IMR-90 (cell line): ENCODE measurements at regions not wholly inside any gene's neighbourhood (a gene's known extent, or its start where the extent isn't known, plus 50 kb on each side); places are given as distances from the start of the nearest gene placed in this dataset.

ENCODE experiments used
- ATAC-seq: fragments of 200-7000 bp; cut with Tn5 transposase; 2 replicates; pipeline ENCODE4 v1.9.1; 2020; ENCODE audit warnings: low read depth, mild to moderate bottlenecking, moderate library complexity
- BruUV-seq: library from RNA; stranded (reverse); fragments of 400-500 nt; replicated peaks from 2 replicates; lab custom pipeline; 2021; lab: Mats Ljungman, UMichigan
- CTCF ChIA-PET: fragments of 300-600 bp; formaldehyde crosslinking; extraction: SDS; loops from one replicate; lab custom pipeline; 2021; ENCODE audit warnings: antibody characterized with exemption; lab: Yijun Ruan, JAX
- POLR2A ChIA-PET: fragments of 300-600 bp; sonication (Branson Sonifier 250); formaldehyde crosslinking; loops from one replicate; lab custom pipeline; 2022; ENCODE audit warnings: antibody characterized with exemption; ENCODE audit not compliant: unreplicated experiment; lab: Charles Lee
- DNase-seq: peaks from one replicate; pipeline ENCODE4 v3.0.0; 2013
- H2AFZ ChIP-seq: replicated peaks from 2 replicates; pipeline ENCODE3; 2013; ENCODE audit warnings: low read length, mild to moderate bottlenecking; ENCODE audit not compliant: poor library complexity
- H2AK5ac ChIP-seq: 2 replicates; pipeline ENCODE4 v1.6.1; 2013; ENCODE audit warnings: low read depth, low read length, inconsistent platforms
- H2AK9ac ChIP-seq: replicated peaks from 2 replicates; pipeline ENCODE3; 2013; ENCODE audit warnings: mild to moderate bottlenecking, low read depth, low read length, moderate library complexity; ENCODE audit not compliant: poor library complexity
- H2BK120ac ChIP-seq: 2 replicates; pipeline ENCODE4 v1.6.1; 2013; ENCODE audit warnings: low read depth, low read length, inconsistent platforms
- H2BK15ac ChIP-seq: 3 replicates; pipeline ENCODE4 v1.6.1; 2013; ENCODE audit warnings: low read depth, low read length, inconsistent platforms
- H2BK20ac ChIP-seq: 2 replicates; pipeline ENCODE4 v1.6.1; 2013; ENCODE audit warnings: low read depth, mild to moderate bottlenecking, inconsistent platforms, low read length, moderate library complexity
- H2BK5ac ChIP-seq: 2 replicates; pipeline ENCODE4 v1.6.1; 2013; ENCODE audit warnings: mild to moderate bottlenecking, low read depth, low read length, inconsistent platforms; ENCODE audit not compliant: poor library complexity, severe bottlenecking
- H3K14ac ChIP-seq: replicated peaks from 2 replicates; pipeline ENCODE4 v1.6.1; 2013; ENCODE audit warnings: low read depth, low read length, inconsistent platforms
- H3K18ac ChIP-seq: 2 replicates; pipeline ENCODE4 v1.6.1; 2013; ENCODE audit warnings: low read depth, low read length, control low read depth
- H3K23ac ChIP-seq: 2 replicates; pipeline ENCODE4 v1.6.1; 2013; ENCODE audit warnings: low read depth, low read length, inconsistent platforms
- H3K27ac ChIP-seq: 2 replicates; pipeline ENCODE4 v1.5.1; 2013; ENCODE audit warnings: mild to moderate bottlenecking, control low read depth, low read length; ENCODE audit not compliant: insufficient read depth
- H3K27me3 ChIP-seq: 2 replicates; pipeline ENCODE4 v1.6.1; 2013; ENCODE audit warnings: low read length; ENCODE audit not compliant: control insufficient read depth, insufficient read depth
- H3K36me3 ChIP-seq: 2 replicates; pipeline ENCODE4 v1.6.1; 2013; ENCODE audit warnings: low read length, mixed read lengths; ENCODE audit not compliant: control insufficient read depth, insufficient read depth
- H3K4ac ChIP-seq: 2 replicates; pipeline ENCODE4 v1.6.1; 2013; ENCODE audit warnings: low read depth, low read length, inconsistent platforms
- H3K4me1 ChIP-seq: 2 replicates; pipeline ENCODE4 v1.6.1; 2013; ENCODE audit warnings: low read length, mixed read lengths; ENCODE audit not compliant: control insufficient read depth, insufficient read depth
- H3K4me2 ChIP-seq: 2 replicates; pipeline ENCODE4 v1.6.1; 2013; ENCODE audit warnings: low read depth, mild to moderate bottlenecking, control low read depth, low read length, moderate library complexity
- H3K4me3 ChIP-seq: 2 replicates; pipeline ENCODE4 v1.5.1; 2013; ENCODE audit warnings: low read depth, mild to moderate bottlenecking, control low read depth, low read length, moderate library complexity; ENCODE audit not compliant: insufficient read depth
- H3K56ac ChIP-seq: 2 replicates; pipeline ENCODE4 v1.6.1; 2013; ENCODE audit warnings: low read length, inconsistent platforms; ENCODE audit not compliant: insufficient read depth; ENCODE audit errors: extremely low read depth
- H3K79me1 ChIP-seq, 2 experiments: 2 replicates each; pipeline ENCODE4 v1.6.1; 2013; ENCODE audit warnings: low read length in 2 of 2, inconsistent platforms in 1 of 2, low read depth in 1 of 2
- H3K9ac ChIP-seq: 2 replicates; pipeline ENCODE4 v1.6.1; 2013; ENCODE audit warnings: low read depth, low read length, control low read depth
- H3K9me1 ChIP-seq: 2 replicates; pipeline ENCODE4 v1.6.1; 2013; ENCODE audit warnings: low read length, inconsistent platforms; ENCODE audit not compliant: insufficient read depth
- H3K9me3 ChIP-seq: 2 replicates; pipeline ENCODE4 v1.6.1; 2013; ENCODE audit warnings: low read length; ENCODE audit not compliant: control insufficient read depth, insufficient read depth
- H4K20me1 ChIP-seq: 2 replicates; pipeline ENCODE4 v1.6.1; 2013; ENCODE audit warnings: low read length, inconsistent platforms; ENCODE audit not compliant: insufficient read depth
- H4K5ac ChIP-seq: 2 replicates; pipeline ENCODE4 v1.6.1; 2013; ENCODE audit warnings: mild to moderate bottlenecking, low read depth, low read length, control low read depth
- H4K8ac ChIP-seq, 2 experiments: 2 replicates each; pipeline ENCODE4 v1.6.1; 2013; ENCODE audit warnings: low read depth in 2 of 2, low read length in 2 of 2, control low read depth in 1 of 2, inconsistent platforms in 1 of 2
- H4K91ac ChIP-seq: 2 replicates; pipeline ENCODE4 v1.6.1; 2013; ENCODE audit warnings: low read depth, low read length, inconsistent platforms; ENCODE audit not compliant: insufficient read depth
- BHLHE40 ChIP-seq: fragments of 150-350 bp; IDR thresholded peaks from 2 replicates; pipeline ENCODE4 v1.6.1; 2016; ENCODE audit warnings: mild to moderate bottlenecking, low read depth, low read length
- CEBPB ChIP-seq: IDR thresholded peaks from 2 replicates; pipeline ENCODE4 v1.6.1; 2012; ENCODE audit warnings: low read depth, low read length, improper control_type of control experiment
- CTCF ChIP-seq: conservative IDR thresholded peaks from 2 replicates; pipeline ENCODE4 v1.5.1; 2012; ENCODE audit warnings: mild to moderate bottlenecking, low read depth, low read length, improper control_type of control experiment
- MAZ ChIP-seq: IDR thresholded peaks from 2 replicates; pipeline ENCODE4 v1.6.1; 2012; ENCODE audit warnings: low read depth, mild to moderate bottlenecking, low read length, improper control_type of control experiment, moderate library complexity, borderline replicate concordance
- SMC3 ChIP-seq: fragments of 150-350 bp; IDR thresholded peaks from 2 replicates; pipeline ENCODE4 v1.6.1; 2016; ENCODE audit warnings: low read depth, mild to moderate bottlenecking, antibody characterized with exemption, low read length, moderate library complexity
- WGBS, 2 experiments: methylation state at CpG; one replicate each; pipeline versions ENCODE4 v1.1.5 to v1.1.7; 2013; ENCODE audit warnings: missing lambda C conversion rate in 2 of 2; ENCODE audit not compliant: insufficient read length in 1 of 2; ENCODE audit errors: extremely low coverage in 2 of 2; 5-methylcytosine and 5-hydroxymethylcytosine counted together
- dilution Hi-C: fragments of 300-500 bp; cut with HindIII; formaldehyde crosslinking; loops from one replicate; pipeline ENCODE4 v1.14.3; 2018; ENCODE audit warnings: low sequenced_read_pairs; ENCODE audit not compliant: unreplicated experiment
- in situ Hi-C: fragments of 300-500 bp; cut with MboI; formaldehyde crosslinking; loops from 3 replicates; pipeline ENCODE4 v1.14.3; 2019; ENCODE audit warnings: low sequenced_read_pairs, inconsistent platforms, mixed read lengths
- intact Hi-C: fragments of 100-400 bp; cut with micrococcal nuclease; formaldehyde crosslinking; loops from 2 replicates; pipeline ENCODE4 v1.10.0; 2022
- TF ChIP-seq, protein P1 (sequence below): fragments of 150-350 bp; IDR thresholded peaks from 2 replicates; pipeline ENCODE4 v1.6.1; 2017; ENCODE audit warnings: mild to moderate bottlenecking, antibody characterized with exemption, low read length, low read depth

GRCh38 chr3:28711293-28711692 is 362.7 kb upstream of the AZI2 start:
- H4K20me1 ChIP-seq, result no peaks in the 10 kb centered on the region
- no peak overlapping the region for H3K4me2 ChIP-seq
- no peaks in the 10 kb centered on the region for H3K9me1 ChIP-seq
- no peak overlapping the region for H3K4ac ChIP-seq
- H3K4me1 ChIP-seq, result no peaks in the 10 kb centered on the region
- H2AFZ ChIP-seq, result no peak overlapping the region
- dilution Hi-C loops, result no loop called here
- no peak overlapping the region for H2BK20ac ChIP-seq
- H3K18ac ChIP-seq, result no peak overlapping the region
- H3K14ac ChIP-seq, result no peak overlapping the region
- no peaks in the 10 kb centered on the region for H3K27me3 ChIP-seq
- DNase-seq, result no peak
- no TSS peak for BruUV-seq
- no peak overlapping the region for H2AK5ac ChIP-seq
- CTCF ChIA-PET, result interaction anchor here (1.4 kb wide), 1 partner anchor 12 kb away, joined by 3 read pairs; no protein-coding TSS in a partner anchor
- no peak overlapping the region for H3K56ac ChIP-seq
- ATAC-seq, result no peak
- H3K79me1 ChIP-seq, result no peaks in the 10 kb centered on the region
- intact Hi-C loops, result no loop called here
- H3K4me3 ChIP-seq, result no peak overlapping the region
- POLR2A ChIA-PET, result no interaction called here
- H2BK5ac ChIP-seq, result no peak overlapping the region
- H3K9ac ChIP-seq, result no peak overlapping the region
- no peaks in the 10 kb centered on the region for H3K36me3 ChIP-seq
- H2BK120ac ChIP-seq, result no peak overlapping the region
- no peak overlapping the region for H4K91ac ChIP-seq
- no peak overlapping the region for H4K8ac ChIP-seq
- no peaks in the 10 kb centered on the region for H3K9me3 ChIP-seq
- WGBS, 2 experiments, result no CpG with 5 or more reads among the region's 2 CpGs
- no peak overlapping the region for H3K23ac ChIP-seq
- no peak overlapping the region for H4K5ac ChIP-seq
- H2AK9ac ChIP-seq, result no peak overlapping the region
- no peak overlapping the region for H3K27ac ChIP-seq
- in situ Hi-C loops, result no loop called here
- H2BK15ac ChIP-seq, result no peak overlapping the region
- TF ChIP-seq CEBPB (no peak), CTCF (no peak), SMC3 (no peak), BHLHE40 (no peak), MAZ (no peak)
- TF ChIP-seq, protein P1, sequence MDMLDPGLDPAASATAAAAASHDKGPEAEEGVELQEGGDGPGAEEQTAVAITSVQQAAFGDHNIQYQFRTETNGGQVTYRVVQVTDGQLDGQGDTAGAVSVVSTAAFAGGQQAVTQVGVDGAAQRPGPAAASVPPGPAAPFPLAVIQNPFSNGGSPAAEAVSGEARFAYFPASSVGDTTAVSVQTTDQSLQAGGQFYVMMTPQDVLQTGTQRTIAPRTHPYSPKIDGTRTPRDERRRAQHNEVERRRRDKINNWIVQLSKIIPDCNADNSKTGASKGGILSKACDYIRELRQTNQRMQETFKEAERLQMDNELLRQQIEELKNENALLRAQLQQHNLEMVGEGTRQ, result no peak
